ENCODE measurements at regions not wholly inside any gene's neighbourhood (a gene's known extent, or its start where the extent isn't known, plus 50 kb on each side); places are given as distances from the start of the nearest gene placed in this dataset.

DNA sequence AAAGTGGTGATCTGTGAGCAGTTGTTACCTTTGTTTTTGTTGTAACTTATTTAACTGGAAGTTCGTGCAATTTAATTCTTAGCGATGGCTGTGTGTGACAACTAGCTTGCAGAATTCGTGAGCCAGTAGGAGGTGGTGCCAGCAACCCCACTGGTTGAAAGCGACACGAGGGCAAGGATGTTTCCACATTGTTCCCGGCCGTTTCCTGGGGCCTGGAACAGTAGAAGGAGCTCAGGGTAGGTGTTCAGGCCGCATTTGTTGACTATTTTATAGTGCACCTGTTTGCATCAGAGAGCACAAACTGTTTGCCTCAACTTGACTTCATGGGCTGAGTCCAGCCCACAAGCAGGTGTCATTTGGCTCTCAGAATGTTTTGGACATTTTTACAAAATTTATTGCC is 112.1 kb upstream of the PTPN1 start:
- TF ChIP-seq, protein P1, sequence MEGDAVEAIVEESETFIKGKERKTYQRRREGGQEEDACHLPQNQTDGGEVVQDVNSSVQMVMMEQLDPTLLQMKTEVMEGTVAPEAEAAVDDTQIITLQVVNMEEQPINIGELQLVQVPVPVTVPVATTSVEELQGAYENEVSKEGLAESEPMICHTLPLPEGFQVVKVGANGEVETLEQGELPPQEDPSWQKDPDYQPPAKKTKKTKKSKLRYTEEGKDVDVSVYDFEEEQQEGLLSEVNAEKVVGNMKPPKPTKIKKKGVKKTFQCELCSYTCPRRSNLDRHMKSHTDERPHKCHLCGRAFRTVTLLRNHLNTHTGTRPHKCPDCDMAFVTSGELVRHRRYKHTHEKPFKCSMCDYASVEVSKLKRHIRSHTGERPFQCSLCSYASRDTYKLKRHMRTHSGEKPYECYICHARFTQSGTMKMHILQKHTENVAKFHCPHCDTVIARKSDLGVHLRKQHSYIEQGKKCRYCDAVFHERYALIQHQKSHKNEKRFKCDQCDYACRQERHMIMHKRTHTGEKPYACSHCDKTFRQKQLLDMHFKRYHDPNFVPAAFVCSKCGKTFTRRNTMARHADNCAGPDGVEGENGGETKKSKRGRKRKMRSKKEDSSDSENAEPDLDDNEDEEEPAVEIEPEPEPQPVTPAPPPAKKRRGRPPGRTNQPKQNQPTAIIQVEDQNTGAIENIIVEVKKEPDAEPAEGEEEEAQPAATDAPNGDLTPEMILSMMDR (IDR thresholded peaks at IDR 0.05; ENCODE audit: low read depth, low read length): no peak
- no peak overlapping the region for H3K4me3 ChIP-seq (ENCODE audit: low read depth, low read length)
- in situ Hi-C loops (cut with HindIII; ENCODE audit: low sequenced_read_pairs): no loop called here
- DNase-seq (ENCODE audit: low read depth, low spot score): no peak

DNA sequence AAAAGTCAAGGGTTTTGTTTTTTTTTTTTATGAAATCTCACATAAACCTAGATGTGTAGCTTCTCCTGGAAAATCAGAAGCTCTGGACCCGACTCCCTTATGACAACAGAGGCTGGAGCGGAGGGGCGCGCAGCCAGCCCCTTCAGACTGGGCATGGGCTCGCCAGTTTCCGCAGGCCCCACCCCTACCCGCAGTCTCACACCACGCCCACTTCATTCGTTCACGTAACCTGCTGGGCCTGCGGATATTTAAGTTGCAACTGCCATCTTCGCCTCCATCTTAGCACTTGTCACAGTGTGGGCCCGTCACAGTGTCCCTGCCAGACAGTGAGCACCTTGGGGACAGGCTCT is 111.7 kb upstream of the PTPN1 start:
- H3K4me3 ChIP-seq (ENCODE audit: low read depth, low read length): no peak overlapping the region
- in situ Hi-C loops (cut with HindIII; ENCODE audit: low sequenced_read_pairs): no loop called here
- TF ChIP-seq, protein P1 (IDR thresholded peaks at IDR 0.05; ENCODE audit: low read depth, low read length): no peak
- no peak for DNase-seq (ENCODE audit: low read depth, low spot score)

DNA sequence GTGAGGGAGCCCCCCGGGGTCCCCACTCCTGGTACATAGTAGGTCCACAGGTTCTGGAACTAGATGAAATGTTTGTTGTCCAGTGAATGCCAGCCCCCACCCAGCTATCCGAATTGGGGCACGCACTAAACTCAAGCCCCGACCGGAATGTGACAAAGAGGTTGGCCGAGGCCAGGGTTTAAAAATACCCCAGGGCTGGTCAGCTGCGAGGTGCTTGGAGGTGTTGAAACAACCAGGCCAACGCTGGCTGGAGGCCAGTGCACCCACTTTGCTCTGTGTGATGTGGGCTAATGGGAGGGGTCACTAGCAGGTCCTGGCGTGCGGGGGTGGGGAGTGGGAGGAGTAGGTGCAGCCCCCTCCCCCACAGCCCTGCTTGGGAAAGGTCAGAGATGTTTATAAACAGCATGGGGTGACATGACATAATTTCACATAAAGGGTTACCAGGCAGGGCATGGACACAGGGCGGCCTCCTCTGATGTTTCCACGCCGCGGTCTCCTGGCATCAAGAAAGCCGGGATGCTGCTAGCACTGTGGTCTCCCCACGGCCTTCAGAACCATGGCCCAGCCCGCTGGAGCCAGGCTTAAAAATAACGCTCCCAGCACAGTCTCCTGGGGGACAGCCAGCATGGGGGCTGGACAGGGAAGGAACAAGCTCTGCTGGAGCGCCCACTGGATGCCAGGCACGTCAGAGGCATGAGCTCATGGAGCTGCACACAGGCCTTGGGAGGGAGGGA is 111.2 kb upstream of the PTPN1 start:
- in situ Hi-C loops (cut with HindIII; ENCODE audit: low sequenced_read_pairs): no loop called here
- DNase-seq (ENCODE audit: low read depth, low spot score): no peak
- TF ChIP-seq, protein P1 (IDR thresholded peaks at IDR 0.05; ENCODE audit: low read depth, low read length): no peak
- H3K4me3 ChIP-seq (ENCODE audit: low read depth, low read length): no peak overlapping the region

DNA sequence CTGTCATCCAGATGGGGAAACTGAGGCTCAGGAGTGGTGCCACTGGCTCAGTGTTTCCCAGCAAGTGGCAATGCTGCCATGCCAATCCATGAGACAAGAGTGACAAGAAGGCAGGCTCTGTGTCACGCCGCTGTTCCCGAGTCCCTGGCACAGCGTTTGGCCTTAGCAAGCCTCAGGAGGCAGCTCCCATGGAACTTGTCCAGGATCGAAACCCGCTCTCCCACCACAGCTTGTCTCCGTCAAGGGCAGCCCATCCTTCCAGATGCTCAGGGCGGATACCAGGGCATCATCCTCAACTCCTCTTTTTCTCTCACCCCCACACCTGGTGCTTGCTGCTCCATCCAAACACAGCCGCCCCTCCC is 110.6 kb upstream of the PTPN1 start:
- in situ Hi-C loops (cut with HindIII; ENCODE audit: low sequenced_read_pairs): no loop called here
- H3K4me3 ChIP-seq (ENCODE audit: low read depth, low read length): no peak overlapping the region
- no peak for DNase-seq (ENCODE audit: low read depth, low spot score)
- TF ChIP-seq, protein P1 (IDR thresholded peaks at IDR 0.05; ENCODE audit: low read depth, low read length): no peak

DNA sequence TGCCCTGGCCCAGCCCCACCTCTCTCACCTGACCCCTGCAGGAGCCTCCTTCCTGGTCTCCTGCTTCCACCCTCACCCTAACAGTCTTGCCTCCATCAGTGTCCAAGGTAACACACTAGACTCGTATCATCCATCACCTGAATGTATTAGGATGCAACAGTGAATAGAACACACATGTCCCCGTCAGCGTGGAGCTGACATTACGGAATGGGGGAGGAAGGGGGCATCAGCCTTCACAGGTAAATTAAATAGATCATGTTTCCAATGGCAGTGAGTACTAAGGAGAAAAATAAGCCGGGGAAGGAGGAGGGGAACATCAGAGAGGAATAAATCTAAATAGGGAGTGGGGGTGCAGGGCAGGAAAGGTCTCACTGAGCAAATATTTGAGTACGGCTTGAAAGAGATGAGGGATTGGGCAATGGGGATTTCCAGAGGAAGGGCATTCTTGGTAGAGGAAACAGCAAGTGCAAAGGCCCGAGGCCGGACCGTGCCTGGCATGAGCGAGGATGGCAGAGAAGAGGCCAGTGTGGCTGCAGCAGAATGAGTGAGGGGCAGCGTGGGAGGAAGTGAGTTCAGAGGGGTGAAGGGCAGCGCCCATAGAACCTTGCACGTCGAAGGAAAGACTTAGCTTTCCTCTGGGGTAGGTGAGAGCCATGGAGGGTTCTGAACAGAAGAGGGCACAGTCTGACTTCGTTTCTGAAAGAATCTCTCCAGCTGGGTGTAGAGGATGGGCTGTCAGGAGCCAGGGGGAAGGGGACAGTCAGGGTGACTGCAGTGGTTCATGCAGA is 110.1 kb upstream of the PTPN1 start:
- in situ Hi-C loops (cut with HindIII; ENCODE audit: low sequenced_read_pairs): no loop called here
- no peak for DNase-seq (ENCODE audit: low read depth, low spot score)
- H3K4me3 ChIP-seq (ENCODE audit: low read depth, low read length): no peak overlapping the region
- TF ChIP-seq, protein P1 (IDR thresholded peaks at IDR 0.05; ENCODE audit: low read depth, low read length): peak; percentile 3

DNA sequence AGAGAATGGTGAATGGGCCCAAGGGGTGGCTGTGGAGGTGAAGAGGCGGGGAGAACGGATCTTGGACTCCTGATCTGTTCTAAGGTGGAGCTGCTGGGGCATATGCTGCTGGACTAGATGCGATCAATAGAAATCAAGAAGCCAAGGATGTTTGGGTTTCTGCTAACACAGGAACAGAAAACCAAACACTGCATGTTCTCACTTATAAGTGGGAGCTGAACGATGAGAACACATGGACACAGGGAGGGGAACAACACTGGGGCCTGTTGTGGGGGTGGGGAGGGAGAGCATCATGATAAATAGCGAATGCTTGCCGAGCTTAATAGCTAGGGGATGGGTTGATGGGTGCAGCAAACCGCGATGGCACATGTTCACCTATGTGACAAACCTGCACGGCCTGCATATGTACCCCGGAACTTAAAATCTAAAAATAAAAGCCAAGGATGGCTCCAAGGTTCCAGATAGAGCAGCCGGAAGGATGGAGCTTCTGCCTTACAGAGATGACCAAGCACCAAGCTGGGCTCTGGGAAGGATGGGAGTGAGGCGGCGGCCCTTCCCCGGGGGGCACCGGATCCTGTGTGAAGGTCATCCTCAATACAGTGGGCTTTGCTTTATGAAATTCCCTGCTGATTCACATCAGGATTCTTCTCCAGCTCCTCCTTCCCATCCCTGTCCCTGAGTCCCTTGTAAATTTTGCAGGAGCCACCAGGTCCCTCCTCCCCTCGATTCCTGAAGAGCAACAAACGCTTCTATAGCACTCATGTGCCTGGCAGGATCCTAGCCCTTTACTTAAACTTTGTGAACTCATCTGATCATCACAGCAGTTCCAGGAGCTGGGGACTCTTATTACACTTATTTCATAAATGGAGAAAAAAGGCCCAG is 109.2 kb upstream of the PTPN1 start:
- H3K4me3 ChIP-seq (ENCODE audit: low read depth, low read length): no peak overlapping the region
- in situ Hi-C loops (cut with HindIII; ENCODE audit: low sequenced_read_pairs): no loop called here
- no peak for DNase-seq (ENCODE audit: low read depth, low spot score)
- TF ChIP-seq, protein P1 (IDR thresholded peaks at IDR 0.05; ENCODE audit: low read depth, low read length): no peak

Data from astrocyte of the spinal cord (primary cell).